ENCODE measurements at regions not wholly inside any gene's neighbourhood (a gene's known extent, or its start where the extent isn't known, plus 50 kb on each side); places are given as distances from the start of the nearest gene placed in this dataset.
"Not testable (repeated sequence)": the region's sequence is repeated elsewhere in the genome, so short reads cannot be mapped to it uniquely, and the experiment has no call there.

DNA sequence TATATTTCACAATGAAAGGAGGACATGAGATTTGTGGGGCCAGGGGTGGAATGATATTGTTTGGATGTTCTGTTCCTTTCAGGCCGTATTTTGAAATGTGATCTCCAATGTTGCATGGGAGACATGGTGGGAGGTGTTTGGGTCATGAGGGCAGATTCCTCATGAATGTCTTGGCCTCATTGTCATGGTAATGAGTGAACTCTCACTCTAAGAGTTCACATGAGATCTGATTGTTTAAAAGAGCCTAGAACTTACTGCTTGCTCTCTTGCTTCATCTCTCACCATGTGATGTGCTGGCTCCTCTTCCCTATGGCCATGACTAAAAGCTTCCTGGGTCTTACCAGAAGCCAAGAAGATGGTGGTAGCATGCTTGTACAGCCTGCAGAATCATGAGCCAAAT is 1183.0 kb downstream of the TECRL start:
- DNase-seq = no peak

- DNase-seq = no peak
Measured at GRCh38 chr4:63222466-63222865, 1186.8 kb downstream of the TECRL start.

DNA sequence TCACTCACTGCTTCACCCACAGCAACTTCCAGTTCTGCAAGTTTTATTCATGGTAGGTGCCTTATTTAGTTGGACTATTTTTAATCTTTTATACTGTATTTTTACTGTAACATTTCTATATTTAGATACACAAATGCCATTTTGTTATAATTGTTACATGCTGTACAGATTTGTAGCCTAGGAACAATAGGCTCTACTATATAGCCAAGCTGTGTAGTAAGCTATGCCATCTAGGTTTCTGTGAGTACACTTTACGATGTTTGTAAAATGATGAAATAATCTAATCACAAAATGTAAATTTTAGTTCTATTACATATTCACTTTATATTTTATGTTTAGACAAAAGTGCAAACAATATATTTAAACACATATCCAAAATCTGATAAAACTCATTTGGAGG is 1187.8 kb downstream of the TECRL start:
- DNase-seq = no peak

GRCh38 chr4:63218856-63219255 is 1190.4 kb downstream of the TECRL start:
- DNase-seq = no peak

- DNase-seq = no peak
Measured at GRCh38 chr4:63214076-63214475, 1195.2 kb downstream of the TECRL start.

GRCh38 chr4:63211776-63212479 is 1197.3 kb downstream of the TECRL start:
- DNase-seq = no peak

DNA sequence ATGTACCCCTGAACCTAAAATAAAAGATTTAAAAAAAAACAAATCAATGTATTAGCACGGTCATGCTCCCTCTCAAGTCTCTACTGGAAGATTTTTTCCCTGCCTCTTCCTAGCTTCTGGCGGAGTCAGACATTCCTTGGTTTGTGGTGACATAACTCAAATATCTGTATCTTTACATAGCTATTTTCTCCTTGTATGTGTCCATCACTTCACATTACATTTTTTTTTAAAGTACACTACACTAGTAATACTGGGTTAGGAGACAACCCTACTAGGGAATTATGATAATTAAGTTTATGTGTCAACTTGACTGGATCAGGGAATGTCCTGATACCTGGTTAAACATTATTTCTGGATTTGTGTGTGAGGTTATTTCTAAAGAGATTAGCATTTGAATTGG is 1197.9 kb downstream of the TECRL start:
- no peak for DNase-seq

DNA sequence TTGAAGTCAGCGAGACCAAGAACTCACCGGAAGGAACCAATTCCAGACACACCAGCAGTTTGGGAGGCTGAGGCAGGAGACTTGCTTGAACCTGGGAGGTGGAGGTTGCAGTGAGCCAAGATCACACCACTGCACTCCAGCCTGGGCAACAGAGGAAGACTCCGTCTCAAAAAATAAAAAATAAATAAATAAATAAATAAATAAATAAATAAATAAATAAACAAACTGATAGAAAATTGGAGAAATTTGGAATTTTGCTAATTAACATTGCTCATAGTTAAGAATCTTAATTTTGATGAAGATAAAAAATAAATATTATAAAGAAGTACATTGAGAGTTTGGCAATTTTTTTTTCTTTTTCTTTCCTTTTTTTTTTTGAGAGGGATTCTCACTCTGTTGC is 1216.2 kb downstream of the TECRL start:
- DNase-seq = not testable (repeated sequence)

DNA sequence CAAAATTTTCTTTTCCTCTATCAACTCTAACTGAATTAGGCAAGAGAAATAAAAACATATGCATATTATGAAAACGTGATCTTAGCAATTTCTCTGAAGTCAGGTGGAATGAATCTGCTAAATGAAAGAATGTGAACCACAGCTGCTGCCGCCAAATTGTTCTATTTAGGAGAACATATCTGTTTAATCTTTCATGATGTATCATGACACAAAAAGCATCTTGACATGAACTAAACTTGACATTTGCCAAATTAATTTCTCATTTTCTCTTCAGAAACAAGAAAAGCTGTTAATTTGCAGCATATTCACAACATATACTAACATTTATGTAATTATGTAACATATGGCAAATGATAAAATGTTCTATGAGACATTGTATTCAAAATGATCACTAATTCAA is 1237.9 kb downstream of the TECRL start:
- DNase-seq = no peak

- no peak for DNase-seq
Measured at GRCh38 chr4:63170923-63171322, 1238.3 kb downstream of the TECRL start.

GRCh38 chr4:63169836-63170235 is 1239.4 kb downstream of the TECRL start:
- DNase-seq = no peak

DNA sequence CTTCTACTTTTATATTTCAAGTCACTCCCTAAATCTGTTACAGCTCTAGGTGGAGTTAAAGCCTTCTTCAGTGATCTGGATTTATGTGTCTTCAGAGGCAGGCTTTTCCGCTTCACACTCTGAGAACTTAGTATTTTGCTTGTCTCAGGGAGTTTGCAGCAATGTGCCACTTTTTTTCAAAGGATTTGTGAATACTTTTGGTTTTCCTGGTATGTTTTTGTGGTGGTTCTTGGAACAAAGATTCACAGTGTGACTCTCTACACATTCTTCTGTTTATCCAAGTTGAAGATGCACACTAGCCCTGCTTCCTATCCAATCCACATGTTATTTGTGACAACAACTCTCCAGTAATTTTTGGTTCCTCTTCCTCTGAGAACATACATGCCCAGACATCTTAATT is 1253.7 kb downstream of the TECRL start:
- DNase-seq = no peak

GRCh38 chr4:63123441-63123840 is 1285.8 kb downstream of the TECRL start:
- DNase-seq = no peak

DNA sequence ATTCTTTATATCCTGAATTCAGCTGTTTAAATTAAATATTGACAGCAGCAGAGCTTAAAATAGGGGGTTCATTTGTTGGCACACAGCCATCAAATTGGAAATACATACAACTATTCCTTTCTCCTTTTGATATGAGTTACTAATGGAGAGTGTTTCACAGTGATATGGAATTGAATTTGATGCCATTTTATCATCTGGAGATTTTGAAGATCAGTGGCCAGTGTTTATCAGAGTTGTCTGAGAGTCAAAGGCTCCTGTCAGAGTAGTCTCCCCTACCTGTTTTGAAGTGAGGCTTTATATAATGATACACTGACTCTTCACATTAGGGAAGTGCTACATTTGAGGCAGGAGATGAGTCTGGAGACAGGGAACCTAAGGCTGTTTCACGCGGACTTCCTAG is 1286.3 kb downstream of the TECRL start:
- DNase-seq = no peak

- DNase-seq = no peak
Measured at GRCh38 chr4:63106600-63106999, 1302.7 kb downstream of the TECRL start.

- DNase-seq = no peak
Measured at GRCh38 chr4:63105839-63106238, 1303.4 kb downstream of the TECRL start.

- no peak for DNase-seq
Measured at GRCh38 chr4:63090641-63091040, 1318.6 kb downstream of the TECRL start.

- DNase-seq = no peak
Measured at GRCh38 chr4:63085091-63085490, 1324.2 kb downstream of the TECRL start.

GRCh38 chr4:63080934-63081333 is 1328.3 kb downstream of the TECRL start:
- no peak for DNase-seq

GRCh38 chr4:63063760-63064159 is 1345.5 kb downstream of the TECRL start:
- no peak for DNase-seq

- DNase-seq = not testable (repeated sequence)
Measured at GRCh38 chr4:63062891-63063290, 1346.4 kb downstream of the TECRL start.

DNA sequence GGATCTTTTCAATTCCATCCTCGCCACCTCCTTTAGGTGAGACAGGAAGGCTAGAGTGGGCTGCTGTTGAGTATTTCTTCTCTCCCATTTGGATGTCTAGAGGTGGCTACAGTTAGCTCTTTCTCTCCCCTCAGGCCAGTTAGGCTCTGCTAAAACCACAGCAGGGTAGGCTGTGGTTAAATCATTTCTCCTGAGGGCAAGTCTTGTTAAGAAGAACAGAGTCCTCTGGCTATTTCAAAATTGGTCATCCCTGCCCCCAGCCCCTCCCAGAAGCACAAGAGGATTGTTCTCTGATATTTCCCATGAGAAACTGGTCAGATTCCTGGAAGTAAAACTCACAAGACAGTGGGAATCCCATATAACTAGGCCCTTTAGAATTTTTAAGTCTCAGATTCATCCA is 1359.5 kb downstream of the TECRL start:
- no peak for DNase-seq

DNA sequence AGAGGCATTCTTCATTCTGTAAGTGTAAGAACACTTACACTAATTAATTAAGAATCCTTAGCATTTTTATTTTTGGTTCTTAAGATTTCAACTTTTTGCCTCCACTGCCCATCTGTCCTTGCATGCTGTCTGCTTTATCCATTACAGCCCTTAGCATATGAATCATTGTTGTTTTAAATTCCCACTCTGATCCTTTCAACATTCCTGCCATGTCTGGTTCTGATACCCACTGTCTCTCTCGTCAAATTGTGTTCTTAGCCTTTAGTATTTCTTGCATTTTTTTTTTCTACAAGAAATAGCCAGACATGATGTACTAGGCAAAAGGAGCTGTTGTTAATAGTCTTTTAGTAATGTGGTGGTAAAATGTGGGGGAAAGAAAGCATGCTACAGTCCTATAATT is 1360.0 kb downstream of the TECRL start:
- DNase-seq = no peak

DNA sequence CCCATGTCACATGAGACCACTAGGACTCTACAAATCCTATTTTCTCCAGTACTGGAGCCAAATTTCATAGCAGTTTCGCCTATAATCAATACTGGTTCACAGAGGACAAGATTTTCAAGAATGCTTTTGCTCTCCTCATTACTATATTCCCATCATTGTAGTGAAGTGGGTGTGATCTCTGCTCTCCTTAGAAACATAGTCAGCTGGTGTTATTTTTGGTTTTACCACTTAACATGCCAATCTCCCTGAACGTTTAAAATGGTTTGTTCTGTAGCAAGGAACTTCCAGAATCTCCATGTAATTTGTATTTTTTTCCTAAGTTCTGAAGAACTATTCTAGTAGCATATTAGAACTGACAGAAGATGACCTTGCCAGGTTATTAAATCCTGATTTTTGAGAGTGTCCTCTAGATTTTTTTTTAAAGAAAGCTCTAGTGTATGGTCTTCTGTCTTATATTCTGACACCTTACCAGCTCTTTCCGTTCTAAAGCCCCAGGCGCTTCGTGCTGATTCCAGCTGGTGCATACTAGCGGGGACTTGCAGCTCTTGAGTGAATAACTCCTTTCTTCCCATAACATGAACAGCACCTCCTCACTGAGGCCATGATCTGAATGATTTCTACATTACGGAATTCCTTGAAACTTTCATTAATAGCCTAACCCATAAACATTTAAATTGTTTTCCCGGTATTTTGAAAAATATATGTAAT is 1372.9 kb downstream of the TECRL start:
- no peak for DNase-seq

DNA sequence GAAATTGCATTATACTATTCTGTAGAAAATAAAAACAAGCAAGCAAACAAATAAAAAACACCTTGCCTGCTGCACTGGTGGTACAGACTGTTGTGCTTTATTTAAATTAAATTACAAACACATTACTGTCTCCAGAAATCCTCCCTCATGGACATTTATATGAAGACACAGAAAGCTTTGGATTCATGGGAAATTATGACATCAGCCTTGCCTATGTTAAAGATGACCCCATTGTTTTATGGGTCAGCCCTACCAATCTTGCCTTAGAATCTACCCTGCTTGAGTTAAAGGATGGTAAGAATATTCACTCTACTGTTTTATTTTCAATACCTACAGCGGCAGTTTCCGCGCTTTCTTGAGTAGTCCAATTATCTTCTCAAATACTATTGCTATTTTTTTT is 1379.9 kb downstream of the TECRL start:
- no peak for DNase-seq

All from 8988T (cell line).